ENCODE measurements at regions not wholly inside any gene's neighbourhood (a gene's known extent, or its start where the extent isn't known, plus 50 kb on each side); places are given as distances from the start of the nearest gene placed in this dataset.

- TF ChIP-seq CTCF (IDR thresholded peaks at IDR 0.05; ENCODE audit: low read length) (peak; percentile 40; the same call in 1 of the 2 replicates), EZH2 (IDR thresholded peaks at IDR 0.05; ENCODE audit: borderline replicate concordance, low read length) (no peak)
- Histone ChIP-seq H4K20me1 (ENCODE audit: insufficient read depth, low read length) (no peaks in the 10 kb centered on the region), H3K36me3 (ENCODE audit: insufficient read depth, low read length) (no peaks in the 10 kb centered on the region), H3K9me3 (ENCODE audit: low read length) (no peaks in the 10 kb centered on the region), H3K4me2 (ENCODE audit: low read length) (no peak overlapping the region), H3K79me2 (ENCODE audit: insufficient read depth, low read length) (no peaks in the 10 kb centered on the region), H3K9ac (ENCODE audit: low read length) (no peak overlapping the region), H3F3A (ENCODE audit: insufficient read depth, low read length) (no peaks in the 10 kb centered on the region), H3K27me3 (ENCODE audit: insufficient read depth, low read length) (no peaks in the 10 kb centered on the region), H3K4me3 (ENCODE audit: low read depth, low read length, poor library complexity, severe bottlenecking) (no peak overlapping the region), H2AFZ (ENCODE audit: low read length) (no peak overlapping the region), H3K9me2 (ENCODE audit: low read depth, low read length) (no peaks in the 10 kb centered on the region), H3K4me1 (ENCODE audit: insufficient read depth, low read length, severe bottlenecking) (no peaks in the 10 kb centered on the region), H3K27ac (ENCODE audit: low read depth, low read length, poor library complexity, severe bottlenecking) (no peak overlapping the region)
Measured at GRCh38 chr6:113461153-113461932, 395.8 kb upstream of the MARCKS start.

- no peaks in the 10 kb centered on the region for H3K27me3 ChIP-seq (ENCODE audit: insufficient read depth, low read length)
- no peak for TF ChIP-seq CTCF (IDR thresholded peaks at IDR 0.05; ENCODE audit: low read length)
- TF ChIP-seq EZH2 (IDR thresholded peaks at IDR 0.05; ENCODE audit: borderline replicate concordance, low read length): no peak
- H3K4me3 ChIP-seq (ENCODE audit: low read depth, low read length, poor library complexity, severe bottlenecking): no peak overlapping the region
- H3K9me2 ChIP-seq (ENCODE audit: low read depth, low read length): no peaks in the 10 kb centered on the region
- H3K36me3 ChIP-seq (ENCODE audit: insufficient read depth, low read length): no peaks in the 10 kb centered on the region
- no peak overlapping the region for H3K27ac ChIP-seq (ENCODE audit: low read depth, low read length, poor library complexity, severe bottlenecking)
- H3F3A ChIP-seq (ENCODE audit: insufficient read depth, low read length): no peaks in the 10 kb centered on the region
- H3K79me2 ChIP-seq (ENCODE audit: insufficient read depth, low read length): no peaks in the 10 kb centered on the region
- no peaks in the 10 kb centered on the region for H3K4me1 ChIP-seq (ENCODE audit: insufficient read depth, low read length, severe bottlenecking)
- no peaks in the 10 kb centered on the region for H4K20me1 ChIP-seq (ENCODE audit: insufficient read depth, low read length)
- no peak overlapping the region for H3K9ac ChIP-seq (ENCODE audit: low read length)
- H2AFZ ChIP-seq (ENCODE audit: low read length): no peak overlapping the region
- H3K9me3 ChIP-seq (ENCODE audit: low read length): no peaks in the 10 kb centered on the region
- H3K4me2 ChIP-seq (ENCODE audit: low read length): no peak overlapping the region
Measured at GRCh38 chr6:113464536-113464935, 392.6 kb upstream of the MARCKS start.

GRCh38 chr6:113464960-113465359 is 392.2 kb upstream of the MARCKS start:
- H3K4me3 ChIP-seq (ENCODE audit: low read depth, low read length, poor library complexity, severe bottlenecking): no peak overlapping the region
- no peaks in the 10 kb centered on the region for H3K79me2 ChIP-seq (ENCODE audit: insufficient read depth, low read length)
- no peaks in the 10 kb centered on the region for H3K9me3 ChIP-seq (ENCODE audit: low read length)
- no peak for TF ChIP-seq CTCF (IDR thresholded peaks at IDR 0.05; ENCODE audit: low read length)
- TF ChIP-seq EZH2 (IDR thresholded peaks at IDR 0.05; ENCODE audit: borderline replicate concordance, low read length): no peak
- H3K36me3 ChIP-seq (ENCODE audit: insufficient read depth, low read length): no peaks in the 10 kb centered on the region
- H3K9me2 ChIP-seq (ENCODE audit: low read depth, low read length): no peaks in the 10 kb centered on the region
- no peaks in the 10 kb centered on the region for H3K27me3 ChIP-seq (ENCODE audit: insufficient read depth, low read length)
- H3K9ac ChIP-seq (ENCODE audit: low read length): no peak overlapping the region
- no peaks in the 10 kb centered on the region for H3F3A ChIP-seq (ENCODE audit: insufficient read depth, low read length)
- no peak overlapping the region for H3K4me2 ChIP-seq (ENCODE audit: low read length)
- no peaks in the 10 kb centered on the region for H3K4me1 ChIP-seq (ENCODE audit: insufficient read depth, low read length, severe bottlenecking)
- H4K20me1 ChIP-seq (ENCODE audit: insufficient read depth, low read length): no peaks in the 10 kb centered on the region
- H2AFZ ChIP-seq (ENCODE audit: low read length): no peak overlapping the region
- no peak overlapping the region for H3K27ac ChIP-seq (ENCODE audit: low read depth, low read length, poor library complexity, severe bottlenecking)
